Upper lobe of left lung (tissue), 6 donors: ENCODE measurements at regions not wholly inside any gene's neighbourhood (a gene's known extent, or its start where the extent isn't known, plus 50 kb on each side); places are given as distances from the start of the nearest gene placed in this dataset.

Experiments used
- ATAC-seq, 2 donors: fragments of 200-7000 bp; cut with Tn5 transposase; one replicate each; pipeline ENCODE4 v1.9.1; 2022; ENCODE audit warnings: mild to moderate bottlenecking in 2 of 2, moderate library complexity in 2 of 2; ENCODE audit not compliant: low FRiP score in 2 of 2
- DNase-seq, 2 donors: peaks; one replicate each; pipeline ENCODE4 v3.0.0-alpha.2; 2019 to 2020
- H3K27ac ChIP-seq, 4 donors: fragments of 200-600 bp; sonication (generic); one replicate each; pipeline ENCODE4 v1.5.1; 2016 to 2019
- H3K27me3 ChIP-seq, 4 donors: fragments of 200-600 bp; sonication (generic); one replicate each; pipeline ENCODE4 v1.5.1; 2017 to 2019
- H3K36me3 ChIP-seq, 4 donors: fragments of 200-600 bp; sonication (generic); one replicate each; pipeline ENCODE4 v1.5.1; 2016 to 2019
- H3K4me1 ChIP-seq, 4 donors: fragments of 200-600 bp; sonication (generic); one replicate each; pipeline ENCODE4 v1.5.1; 2018 to 2019
- H3K4me3 ChIP-seq, 4 donors: fragments of 200-600 bp; sonication (generic); one replicate each; pipeline ENCODE4 v1.5.1; 2017 to 2019; ENCODE audit warnings: mild to moderate bottlenecking in 2 of 4, moderate library complexity in 1 of 4
- H3K9me3 ChIP-seq, 4 donors: fragments of 200-600 bp; sonication (generic); one replicate each; pipeline ENCODE4 v1.5.1; 2018 to 2019
- EP300 ChIP-seq, 4 donors: sonication (generic); formaldehyde crosslinking; IDR thresholded peaks; one replicate each; pipeline ENCODE4 v1.5.1; 2017; ENCODE audit warnings: antibody characterized with exemption in 4 of 4, control low read depth in 2 of 4
- POLR2A ChIP-seq, 4 donors: fragments of 450-650 bp; IDR thresholded peaks; one replicate each; pipeline ENCODE4 v1.5.1; 2016 to 2017; ENCODE audit warnings: antibody characterized with exemption in 4 of 4, mild to moderate bottlenecking in 2 of 4
- POLR2AphosphoS5 ChIP-seq, 2 donors: sonication (generic); formaldehyde crosslinking; IDR thresholded peaks; one replicate each; pipeline ENCODE4 v1.5.1; 2017; ENCODE audit warnings: antibody characterized with exemption in 2 of 2
- WGBS, 2 donors: methylation state at CpG; one replicate each; pipeline ENCODE4 v1.1.5; 2017 to 2018; 5-methylcytosine and 5-hydroxymethylcytosine counted together
- TF ChIP-seq, protein P1 (sequence below), 6 experiments: fragments of 450-650 bp in 4 of 6; fragments of 200-600 bp in 2 of 6; sonication (generic) in 2 of 6; IDR thresholded peaks; one replicate each; pipeline ENCODE4 v1.5.1; 2016 to 2019; ENCODE audit warnings: antibody characterized with exemption in 6 of 6
- donor health status: DM: no; HTN: no; CAD: no; lungs with moderate emphysema.
- donor health status: DM: no; HTN: yes; CAD: no; lungs with severe emphysema.

DNA sequence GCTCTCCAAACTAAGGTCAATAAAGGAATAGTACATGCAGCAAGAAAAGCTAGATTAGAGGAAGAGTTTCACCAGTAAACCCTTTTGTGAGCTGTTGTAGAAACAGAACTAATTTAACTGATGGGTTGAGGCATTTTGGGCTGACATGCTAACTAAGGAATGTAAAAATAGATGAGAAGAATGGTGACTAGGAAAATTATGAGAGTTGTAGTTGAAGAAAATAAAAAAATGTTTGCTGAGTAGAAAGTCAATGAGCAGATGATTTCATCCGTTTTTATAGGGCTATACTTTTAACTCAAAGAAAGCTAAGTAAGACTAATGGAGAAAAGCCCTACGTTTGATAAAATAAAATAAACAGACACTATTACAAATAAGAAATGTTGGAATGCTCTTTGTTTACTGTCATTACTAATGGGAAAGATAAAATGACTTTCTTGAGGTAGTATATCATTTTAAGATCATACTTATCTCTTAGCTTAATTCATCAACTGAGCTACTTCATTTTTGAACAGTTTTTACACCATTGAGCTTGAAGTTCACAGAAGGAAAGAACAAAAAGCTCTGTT, 209.4 kb upstream of the DPH6 start:
- no peaks in the 10 kb centered on the region for H3K9me3 ChIP-seq
- no peaks in the 10 kb centered on the region for H3K27me3 ChIP-seq
- no peak for DNase-seq
- TF ChIP-seq EP300 (IDR thresholded peaks at IDR 0.05) (no peak), POLR2A (IDR thresholded peaks at IDR 0.05) (no peak), POLR2AphosphoS5 (IDR thresholded peaks at IDR 0.05) (no peak)
- TF ChIP-seq, protein P1, sequence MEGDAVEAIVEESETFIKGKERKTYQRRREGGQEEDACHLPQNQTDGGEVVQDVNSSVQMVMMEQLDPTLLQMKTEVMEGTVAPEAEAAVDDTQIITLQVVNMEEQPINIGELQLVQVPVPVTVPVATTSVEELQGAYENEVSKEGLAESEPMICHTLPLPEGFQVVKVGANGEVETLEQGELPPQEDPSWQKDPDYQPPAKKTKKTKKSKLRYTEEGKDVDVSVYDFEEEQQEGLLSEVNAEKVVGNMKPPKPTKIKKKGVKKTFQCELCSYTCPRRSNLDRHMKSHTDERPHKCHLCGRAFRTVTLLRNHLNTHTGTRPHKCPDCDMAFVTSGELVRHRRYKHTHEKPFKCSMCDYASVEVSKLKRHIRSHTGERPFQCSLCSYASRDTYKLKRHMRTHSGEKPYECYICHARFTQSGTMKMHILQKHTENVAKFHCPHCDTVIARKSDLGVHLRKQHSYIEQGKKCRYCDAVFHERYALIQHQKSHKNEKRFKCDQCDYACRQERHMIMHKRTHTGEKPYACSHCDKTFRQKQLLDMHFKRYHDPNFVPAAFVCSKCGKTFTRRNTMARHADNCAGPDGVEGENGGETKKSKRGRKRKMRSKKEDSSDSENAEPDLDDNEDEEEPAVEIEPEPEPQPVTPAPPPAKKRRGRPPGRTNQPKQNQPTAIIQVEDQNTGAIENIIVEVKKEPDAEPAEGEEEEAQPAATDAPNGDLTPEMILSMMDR (IDR thresholded peaks at IDR 0.05), result no peak
- H3K36me3 ChIP-seq, result no peaks in the 10 kb centered on the region
- no peak overlapping the region for H3K27ac ChIP-seq
- H3K4me3 ChIP-seq, result no peak overlapping the region
- 47 to 70% methylated on average over 2 of the region's 2 CpGs for WGBS, 2 donors
- no peaks in the 10 kb centered on the region for H3K4me1 ChIP-seq
- ATAC-seq, result no peak

DNA sequence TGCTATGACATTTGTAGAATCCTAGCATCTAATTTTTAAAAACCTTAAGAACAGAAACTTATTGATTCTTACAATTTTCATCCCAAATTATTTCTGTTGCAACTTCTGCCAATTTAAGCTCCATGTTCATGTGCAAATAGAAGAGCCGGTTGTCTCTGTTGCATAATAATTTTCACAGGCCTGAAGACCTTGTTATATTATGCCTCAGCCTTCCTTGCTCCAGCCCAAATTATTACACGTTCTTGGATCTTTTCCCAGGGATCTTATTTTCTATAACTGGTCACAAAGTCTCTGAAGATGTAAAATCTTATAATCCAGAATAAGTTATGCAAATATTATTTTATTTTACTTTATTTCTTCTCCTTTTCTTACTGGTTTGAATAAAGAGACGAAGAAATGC, 210.7 kb upstream of the DPH6 start:
- DNase-seq, result no peak
- no peaks in the 10 kb centered on the region for H3K36me3 ChIP-seq
- no peaks in the 10 kb centered on the region for H3K9me3 ChIP-seq
- H3K27me3 ChIP-seq, result no peaks in the 10 kb centered on the region
- H3K27ac ChIP-seq, result no peak overlapping the region
- 70 to 77% methylated on average over 3 of the region's 3 CpGs for WGBS, 2 donors
- TF ChIP-seq, protein P1 (IDR thresholded peaks at IDR 0.05), result no peak
- TF ChIP-seq POLR2AphosphoS5 (IDR thresholded peaks at IDR 0.05) (no peak), POLR2A (IDR thresholded peaks at IDR 0.05) (no peak), EP300 (IDR thresholded peaks at IDR 0.05) (no peak)
- no peak for ATAC-seq
- H3K4me1 ChIP-seq, result no peaks in the 10 kb centered on the region
- no peak overlapping the region for H3K4me3 ChIP-seq

DNA sequence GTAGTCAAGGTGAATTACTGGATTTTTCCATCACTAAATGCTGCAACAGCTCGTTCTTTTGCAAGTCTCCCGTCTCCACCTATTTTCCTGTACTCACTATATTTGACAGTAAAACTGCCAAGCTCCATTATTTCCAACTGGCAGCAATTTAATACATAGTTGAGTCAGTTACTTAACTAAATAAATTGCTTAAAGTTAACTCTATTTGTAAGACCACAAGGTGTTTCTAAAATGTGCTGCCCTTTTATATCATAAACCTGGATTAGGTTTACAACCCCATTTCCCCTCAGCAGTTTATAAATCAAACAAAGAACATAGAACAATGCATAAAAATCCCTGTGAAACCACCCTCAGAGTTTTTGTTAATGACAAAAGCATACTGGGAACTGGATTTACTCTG, 211.4 kb upstream of the DPH6 start:
- ATAC-seq (no peak), DNase-seq (no peak)
- H3K36me3 ChIP-seq, result no peaks in the 10 kb centered on the region
- no peaks in the 10 kb centered on the region for H3K4me1 ChIP-seq
- TF ChIP-seq, protein P1 (IDR thresholded peaks at IDR 0.05), result no peak
- no peak for TF ChIP-seq POLR2A (IDR thresholded peaks at IDR 0.05)
- no peak for TF ChIP-seq POLR2AphosphoS5 (IDR thresholded peaks at IDR 0.05)
- no peak for TF ChIP-seq EP300 (IDR thresholded peaks at IDR 0.05)
- H3K9me3 ChIP-seq, result no peaks in the 10 kb centered on the region
- no peak overlapping the region for H3K4me3 ChIP-seq
- 83 to 86% methylated on average over 2 of the region's 2 CpGs for WGBS, 2 donors
- H3K27ac ChIP-seq, result no peak overlapping the region
- no peaks in the 10 kb centered on the region for H3K27me3 ChIP-seq

DNA sequence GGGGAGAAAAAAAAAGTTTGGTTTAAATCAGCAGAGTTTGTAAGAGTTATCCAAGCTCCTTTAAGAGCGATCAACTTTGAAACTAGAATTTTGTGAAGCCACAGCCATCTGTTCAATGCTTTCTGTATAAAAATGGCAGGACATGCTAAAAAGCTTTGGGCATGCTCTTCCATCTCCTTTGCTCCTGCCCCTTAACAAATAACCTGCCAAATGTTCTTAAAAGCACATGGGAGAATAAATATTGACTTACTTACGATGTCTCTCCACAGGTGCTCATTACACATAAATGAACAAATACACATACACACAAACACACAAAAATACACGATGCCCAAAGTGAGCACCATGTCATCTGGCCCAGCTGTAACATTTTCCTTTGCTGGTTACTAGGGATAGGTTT, 211.8 kb upstream of the DPH6 start:
- ATAC-seq (no peak), DNase-seq (no peak)
- Histone ChIP-seq H3K27me3 (no peaks in the 10 kb centered on the region), H3K4me3 (no peak overlapping the region), H3K4me1 (no peaks in the 10 kb centered on the region), H3K36me3 (no peaks in the 10 kb centered on the region), H3K9me3 (no peaks in the 10 kb centered on the region), H3K27ac (no peak overlapping the region)
- WGBS, 2 donors, result 64 to 75% methylated on average over 3 of the region's 3 CpGs
- no peak for TF ChIP-seq EP300 (IDR thresholded peaks at IDR 0.05)
- TF ChIP-seq POLR2AphosphoS5 (IDR thresholded peaks at IDR 0.05), result no peak
- TF ChIP-seq POLR2A (IDR thresholded peaks at IDR 0.05), result no peak
- TF ChIP-seq, protein P1 (IDR thresholded peaks at IDR 0.05), result no peak
